Endothelial cell of umbilical vein (primary cell): ENCODE measurements at regions not wholly inside any gene's neighbourhood (a gene's known extent, or its start where the extent isn't known, plus 50 kb on each side); places are given as distances from the start of the nearest gene placed in this dataset.

Experiments
- BruUV-seq: library from RNA; stranded (reverse); fragments of 400-500 nt; replicated peaks from 2 replicates; lab custom pipeline; 2021; lab: Mats Ljungman, UMichigan
- CTCF ChIA-PET: fragments of 300-600, 350-600 bp; sonication (Branson Sonifier 250); formaldehyde crosslinking; loops from one replicate; lab custom pipeline; 2021; ENCODE audit warnings: antibody characterized with exemption, inconsistent platforms; lab: Charles Lee
- POLR2A ChIA-PET: fragments of 300-600, 350-600 bp; sonication (Branson Sonifier 250); formaldehyde crosslinking; loops from one replicate; lab custom pipeline; 2021; ENCODE audit warnings: antibody characterized with exemption, inconsistent platforms; lab: Charles Lee
- DNase-seq: peaks from one replicate; pipeline ENCODE4 v3.0.0-alpha.2; 2011; ENCODE audit warnings: low read depth, low spot score
- FAIRE-seq: peaks from 2 replicates; lab custom pipeline; 2011; peaks lifted over from hg19 to GRCh38; lab: Jason Lieb, UNC
- H2AFZ ChIP-seq: 2 replicates; pipeline ENCODE4 v1.6.0; 2012; ENCODE audit warnings: low read depth, low read length, control low read depth, inconsistent platforms
- H3K27ac ChIP-seq: 2 replicates; pipeline ENCODE4 v1.5.1; 2011; ENCODE audit warnings: low read depth, mild to moderate bottlenecking, control low read depth, low read length, moderate library complexity; ENCODE audit not compliant: insufficient read depth
- H3K27me3 ChIP-seq, 2 experiments: 2 replicates each; pipeline versions ENCODE4 v1.6.0 to v1.6.1; 2011; ENCODE audit warnings: low read length in 2 of 2, mixed read lengths in 1 of 2; ENCODE audit not compliant: control insufficient read depth in 2 of 2, insufficient read depth in 2 of 2
- H3K36me3 ChIP-seq, 2 experiments: 2 replicates in 1 of 2; 3 replicates in 1 of 2; pipeline ENCODE4 v1.5.1; 2011; ENCODE audit warnings: low read length in 2 of 2, mild to moderate bottlenecking in 1 of 2, moderate library complexity in 1 of 2; ENCODE audit not compliant: control insufficient read depth in 2 of 2, insufficient read depth in 2 of 2; ENCODE audit errors: extremely low read depth in 1 of 2
- H3K4me1 ChIP-seq: 3 replicates; pipeline ENCODE4 v1.5.1; 2011; ENCODE audit warnings: mild to moderate bottlenecking, low read length; ENCODE audit not compliant: control insufficient read depth, insufficient read depth; ENCODE audit errors: extremely low read depth
- H3K4me2 ChIP-seq: 2 replicates; pipeline ENCODE4 v1.6.1; 2011; ENCODE audit warnings: low read length, control low read depth, mixed read lengths; ENCODE audit not compliant: insufficient read depth
- H3K4me3 ChIP-seq, 3 experiments: fragments of 200-600 bp in 1 of 3; sonication (generic), shearing (Covaris generic) in 1 of 3; replicated peaks in 1 of 3; 2 replicates each; pipeline ENCODE4 v1.5.1; 2011 to 2016; ENCODE audit warnings: control low read depth in 3 of 3, low read length in 3 of 3, mild to moderate bottlenecking in 2 of 3, inconsistent platforms in 1 of 3, low read depth in 1 of 3, moderate library complexity in 1 of 3; ENCODE audit not compliant: insufficient read depth in 1 of 3
- H3K79me2 ChIP-seq: 2 replicates; pipeline ENCODE4 v1.6.0; 2012; ENCODE audit warnings: low read length, inconsistent platforms; ENCODE audit not compliant: control insufficient read depth, insufficient read depth
- H3K9ac ChIP-seq: replicated peaks from 2 replicates; pipeline ENCODE3; 2011; ENCODE audit warnings: low read length, control low read depth; ENCODE audit not compliant: insufficient read depth; ENCODE audit errors: extremely low read depth
- H3K9me1 ChIP-seq: replicated peaks from 3 replicates; pipeline ENCODE4 v1.6.0; 2011; ENCODE audit warnings: mild to moderate bottlenecking, low read length; ENCODE audit not compliant: control insufficient read depth, insufficient read depth; ENCODE audit errors: extremely low read depth
- H3K9me3 ChIP-seq: replicated peaks from 2 replicates; pipeline ENCODE4 v1.5.1; 2012; ENCODE audit warnings: low read length, inconsistent platforms; ENCODE audit not compliant: control insufficient read depth, insufficient read depth
- H4K20me1 ChIP-seq: replicated peaks from 2 replicates; pipeline ENCODE3; 2011; ENCODE audit warnings: mild to moderate bottlenecking, low read length; ENCODE audit not compliant: control insufficient read depth, insufficient read depth; ENCODE audit errors: extremely low read depth
- CTCF ChIP-seq, 2 donors: IDR thresholded peaks; 1 replicate in 1 of 2; 2 replicates in 1 of 2; pipeline ENCODE4 v1.5.1; 2011; ENCODE audit warnings: low read length in 2 of 2, mild to moderate bottlenecking in 2 of 2, moderate library complexity in 2 of 2, control low read depth in 1 of 2, inconsistent platforms in 1 of 2, low read depth in 1 of 2; ENCODE audit not compliant: insufficient read depth in 1 of 2; ENCODE audit errors: extremely low read depth in 1 of 2
- EZH2 ChIP-seq: IDR thresholded peaks from 2 replicates; pipeline ENCODE4 v1.6.1; 2012; ENCODE audit warnings: borderline replicate concordance, low read depth, mild to moderate bottlenecking, moderate library complexity, low read length, inconsistent platforms; ENCODE audit not compliant: severe bottlenecking
- FOS ChIP-seq: IDR thresholded peaks from 2 replicates; pipeline ENCODE4 v1.6.1; 2011; ENCODE audit warnings: mild to moderate bottlenecking, low read length, moderate library complexity, borderline replicate concordance; ENCODE audit not compliant: insufficient read depth
- GATA2 ChIP-seq: IDR thresholded peaks from 2 replicates; pipeline ENCODE4 v1.7.0; 2011; ENCODE audit warnings: low read depth, mild to moderate bottlenecking, moderate library complexity, mixed read lengths, low read length; ENCODE audit not compliant: insufficient read length, insufficient read depth
- JUN ChIP-seq: IDR thresholded peaks from 2 replicates; pipeline ENCODE4 v1.6.1; 2011; ENCODE audit warnings: borderline replicate concordance, low read depth; ENCODE audit not compliant: insufficient read length, insufficient read depth
- MAX ChIP-seq: IDR thresholded peaks from 2 replicates; pipeline ENCODE4 v1.6.1; 2011; ENCODE audit not compliant: insufficient read depth, insufficient read length
- POLR2A ChIP-seq: IDR thresholded peaks from 2 replicates; pipeline ENCODE4 v1.6.1; 2012; ENCODE audit warnings: low read depth, mild to moderate bottlenecking, control low read depth, low read length
- POLR2AphosphoS5 ChIP-seq: IDR thresholded peaks from 2 replicates; pipeline ENCODE4 v1.6.1; 2012; ENCODE audit warnings: low read depth, mild to moderate bottlenecking, control low read depth, low read length, moderate library complexity; ENCODE audit not compliant: insufficient read depth
- dilution Hi-C: fragments of 300-500 bp; cut with MboI; formaldehyde crosslinking; loops from one replicate; pipeline ENCODE4 v1.15.0; 2019; ENCODE audit warnings: low sequenced_read_pairs; ENCODE audit not compliant: extremely low pct_ligation_motif_present
- intact Hi-C: fragments of 100-400 bp; cut with micrococcal nuclease; formaldehyde crosslinking; loops from one replicate; pipeline ENCODE4 v1.10.0; 2022

DNA sequence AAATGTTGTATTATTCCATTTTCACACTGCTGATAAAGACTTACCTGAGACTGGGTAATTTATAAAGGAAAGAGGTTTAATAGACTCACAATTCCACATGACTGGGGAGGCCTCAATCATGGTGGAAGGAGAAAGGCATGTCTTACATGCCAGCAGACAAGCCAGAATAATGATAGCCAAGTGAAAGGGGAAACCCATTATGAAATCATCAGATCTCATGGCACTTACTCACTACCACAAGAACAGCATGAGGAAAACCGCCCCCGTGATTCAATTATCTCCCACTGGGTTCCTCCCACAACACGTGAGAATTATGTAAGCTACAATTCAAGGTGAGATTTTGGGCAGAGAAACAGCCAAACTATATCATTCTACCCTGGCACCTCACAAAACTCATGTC, 2535.1 kb downstream of the ARAP2 start:
- intact Hi-C loops (no loop called here), dilution Hi-C loops (no loop called here)
- Histone ChIP-seq H3K79me2 (no peaks in the 10 kb centered on the region), H3K4me2 (no peak overlapping the region), H3K36me3 (no peaks in the 10 kb centered on the region), H3K9me1 (no peaks in the 10 kb centered on the region), H3K27me3 (no peaks in the 10 kb centered on the region), H3K9me3 (peaks cover 2% of the 10 kb centered on the region), H3K4me3 (no peak overlapping the region), H4K20me1 (no peaks in the 10 kb centered on the region), H3K27ac (no peak overlapping the region), H2AFZ (no peak overlapping the region), H3K4me1 (no peaks in the 10 kb centered on the region), H3K9ac (no peak overlapping the region)
- ChIA-PET POLR2A (no interaction called here), CTCF (no interaction called here)
- FAIRE-seq (no peak), DNase-seq (no peak)
- no peak for TF ChIP-seq GATA2
- no peak for TF ChIP-seq POLR2AphosphoS5
- no peak for TF ChIP-seq MAX
- TF ChIP-seq EZH2, result no peak
- no peak for TF ChIP-seq CTCF (IDR thresholded peaks at IDR 0.05; ENCODE audit: extremely low read depth in 1 of 2, insufficient read depth in 1 of 2, low read depth in 1 of 2, low read length in 2 of 2)
- no peak for TF ChIP-seq POLR2A
- TF ChIP-seq FOS, result no peak
- no peak for TF ChIP-seq JUN
- no TSS peak for BruUV-seq
